ENCODE measurements at regions not wholly inside any gene's neighbourhood (a gene's known extent, or its start where the extent isn't known, plus 50 kb on each side); places are given as distances from the start of the nearest gene placed in this dataset.

DNA sequence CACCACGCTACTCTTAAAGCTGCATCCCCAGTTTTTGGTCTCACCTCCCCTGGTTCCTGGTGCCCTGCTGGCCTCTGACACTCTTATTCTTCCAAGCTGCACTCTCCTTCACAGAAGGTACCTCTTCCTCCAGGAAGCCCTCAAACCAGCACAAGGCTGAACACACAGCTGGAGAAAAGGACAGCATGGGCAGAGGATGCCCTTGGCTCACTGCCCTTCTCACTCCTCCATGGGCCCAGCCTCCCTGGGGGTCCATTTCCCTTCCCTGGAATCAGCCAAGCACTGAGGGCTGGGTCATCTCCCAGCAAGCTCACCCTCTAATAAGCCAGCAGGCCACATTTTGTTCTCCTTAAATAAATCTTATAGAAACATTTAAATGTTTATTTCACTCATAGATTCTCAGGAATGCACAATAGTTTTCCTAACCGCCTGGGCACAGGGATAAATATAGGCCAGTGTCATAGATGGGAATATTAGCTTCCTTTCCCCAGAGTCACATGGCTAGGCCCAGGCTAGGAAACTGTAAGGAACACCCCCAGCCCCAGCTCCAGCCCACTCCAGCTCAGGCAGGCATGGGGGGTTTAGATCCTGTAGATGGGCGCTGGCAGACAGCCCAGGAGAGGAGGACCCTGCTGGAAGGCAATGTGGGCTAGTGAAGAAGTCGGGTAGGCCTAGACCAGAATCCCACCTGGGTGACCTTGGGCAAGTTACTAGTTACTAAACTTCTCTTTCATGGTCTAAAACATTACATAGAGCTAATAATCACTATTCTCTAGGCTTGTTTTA lies 51.5 kb downstream of the IRAG1 start:
- Mint-ChIP-seq H3K27ac (peak overlapping the region; percentile 70), H3K36me3 (peaks cover 5% of the 10 kb centered on the region), H3K4me1 (peaks cover 60% of the 10 kb centered on the region), H3K27me3 (no peaks in the 10 kb centered on the region), H3K9me3 (peaks cover 2% of the 10 kb centered on the region), H3K4me3 (peak overlapping the region; percentile 63)
- ATAC-seq (ENCODE audit: low read depth) (no peak), DNase-seq (ENCODE audit: low spot score in 2 of 2) (no peak)

DNA sequence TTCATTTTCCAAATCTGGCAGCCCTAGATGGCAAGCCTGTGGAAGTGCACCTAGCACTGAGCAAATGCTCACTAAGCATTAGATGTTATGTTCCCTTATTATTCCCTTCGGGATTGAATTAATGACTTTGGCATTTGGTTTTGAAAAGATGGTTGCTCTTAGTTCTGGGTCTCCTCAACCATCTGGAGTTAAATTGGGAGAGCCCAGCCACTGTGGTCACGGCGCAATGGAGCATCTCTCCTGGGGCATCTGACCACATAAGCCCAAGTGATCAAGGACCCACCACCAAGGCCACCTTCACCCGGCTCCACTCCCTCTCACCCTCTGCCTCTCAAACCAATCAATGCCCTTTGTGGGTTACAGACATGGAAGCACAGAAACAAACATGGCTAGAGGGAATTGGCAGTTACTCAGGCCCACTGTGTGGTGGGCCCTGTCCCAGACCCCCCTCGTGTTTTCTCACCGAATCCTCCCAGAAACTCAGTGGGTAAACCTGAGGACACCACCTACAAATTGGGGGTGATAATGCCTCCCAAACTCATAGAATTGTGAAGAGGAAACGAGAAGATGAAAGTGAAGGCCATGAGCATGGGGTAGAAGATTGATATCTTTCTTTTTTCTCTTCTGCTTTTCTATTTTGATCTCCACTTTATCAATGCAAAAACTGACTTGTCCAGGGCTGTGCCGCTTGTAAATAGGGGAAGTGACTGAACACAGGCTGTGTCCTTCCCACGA lies 52.2 kb downstream of the IRAG1 start:
- ATAC-seq (ENCODE audit: low read depth) = peak; percentile 93
- peak in 1 of 2 donors; percentile 57 for DNase-seq (ENCODE audit: low spot score in 2 of 2)
- Mint-ChIP-seq H3K27ac (peak overlapping the region; percentile 70), H3K9me3 (peaks cover 2% of the 10 kb centered on the region), H3K4me1 (peaks cover 61% of the 10 kb centered on the region), H3K36me3 (peaks cover 8% of the 10 kb centered on the region), H3K27me3 (no peaks in the 10 kb centered on the region), H3K4me3 (peak overlapping the region; percentile 65)

DNA sequence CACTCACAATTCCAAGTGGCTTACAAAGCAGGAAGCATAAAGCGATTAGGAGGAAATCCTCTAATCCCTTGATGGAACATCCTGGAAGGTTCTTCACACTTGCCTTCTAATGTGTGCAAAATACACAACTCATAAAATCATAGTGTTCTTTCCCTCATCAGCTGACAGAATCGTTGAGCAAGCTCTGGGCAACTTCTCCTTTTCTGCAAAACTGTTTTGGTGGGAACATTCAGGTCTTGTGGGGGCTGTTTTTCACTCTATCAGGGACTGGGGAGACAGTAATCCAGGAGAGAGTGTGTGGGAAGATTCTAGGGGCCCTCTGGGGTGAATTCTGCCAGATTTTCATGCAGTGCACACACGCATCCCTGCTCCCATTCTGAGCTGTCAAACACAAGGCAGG lies 53.2 kb downstream of the IRAG1 start:
- Mint-ChIP-seq H3K9me3 (peaks cover 2% of the 10 kb centered on the region), H3K27ac (peak overlapping the region; percentile 70), H3K4me3 (peak overlapping the region; percentile 49), H3K4me1 (peaks cover 56% of the 10 kb centered on the region), H3K27me3 (no peaks in the 10 kb centered on the region), H3K36me3 (peaks cover 6% of the 10 kb centered on the region)
- no peak for DNase-seq (ENCODE audit: low spot score in 2 of 2)
- ATAC-seq (ENCODE audit: low read depth) = no peak

DNA sequence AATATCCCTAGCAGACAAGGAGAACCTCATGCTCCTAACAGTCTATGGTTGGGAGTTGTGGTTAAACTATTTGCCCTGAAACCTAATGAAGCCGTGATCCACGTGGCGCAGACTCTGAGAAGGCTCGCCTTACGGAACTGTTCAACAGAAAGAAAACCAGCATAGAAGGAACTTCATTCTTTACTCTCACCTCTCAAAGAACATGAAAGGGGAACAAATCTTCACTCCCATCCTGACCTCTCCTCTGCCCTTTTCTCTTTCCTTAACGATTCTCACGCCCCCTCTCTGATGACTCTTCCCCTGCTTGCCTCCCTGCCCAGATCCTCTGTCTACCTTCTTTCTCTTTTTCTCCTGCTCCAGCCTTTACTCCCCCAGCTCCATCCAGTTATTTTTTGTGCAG lies 54.2 kb downstream of the IRAG1 start:
- no peaks in the 10 kb centered on the region for H3K27me3 Mint-ChIP-seq
- peak overlapping the region; percentile 29 for H3K4me3 Mint-ChIP-seq
- ATAC-seq (ENCODE audit: low read depth) (no peak), DNase-seq (ENCODE audit: low spot score in 2 of 2) (no peak)
- H3K4me1 Mint-ChIP-seq = peaks cover 54% of the 10 kb centered on the region
- H3K27ac Mint-ChIP-seq = peak overlapping the region; percentile 70
- peaks cover 2% of the 10 kb centered on the region for H3K9me3 Mint-ChIP-seq
- peaks cover 8% of the 10 kb centered on the region for H3K36me3 Mint-ChIP-seq

DNA sequence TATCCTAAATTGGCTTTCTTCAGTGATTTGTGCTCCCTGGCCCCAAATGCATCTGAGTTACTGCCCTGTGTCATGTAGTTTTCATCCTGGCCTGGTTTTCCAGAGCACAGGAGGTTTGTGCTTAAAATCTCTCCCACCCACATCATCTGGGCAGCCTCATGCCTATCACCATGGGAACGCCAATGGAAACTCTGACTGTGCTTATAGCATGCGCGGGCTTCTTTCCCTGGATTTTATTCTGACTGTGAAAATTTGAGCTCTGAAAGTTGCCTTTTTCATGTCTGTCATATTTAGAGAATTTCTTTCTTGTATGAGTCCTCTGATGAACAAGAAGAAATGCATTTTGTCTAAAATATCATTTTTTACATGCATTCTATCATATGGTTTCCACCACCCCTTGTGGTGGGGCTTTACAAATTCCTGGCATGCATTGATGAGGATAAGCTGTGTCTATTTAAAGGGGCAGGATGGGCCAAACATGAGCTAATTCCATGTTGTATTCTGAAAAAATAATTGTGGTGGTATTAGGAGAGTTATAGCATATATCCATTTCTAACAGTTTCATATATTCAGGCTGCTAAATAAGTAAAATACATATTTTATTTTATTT lies 55.1 kb downstream of the IRAG1 start:
- DNase-seq (ENCODE audit: low spot score in 2 of 2) (no peak), ATAC-seq (ENCODE audit: low read depth) (no peak)
- Mint-ChIP-seq H3K36me3 (peaks cover 7% of the 10 kb centered on the region), H3K9me3 (peaks cover under 1% of the 10 kb centered on the region), H3K27me3 (no peaks in the 10 kb centered on the region), H3K4me1 (peaks cover 50% of the 10 kb centered on the region), H3K4me3 (no peak overlapping the region), H3K27ac (no peak overlapping the region)

DNA sequence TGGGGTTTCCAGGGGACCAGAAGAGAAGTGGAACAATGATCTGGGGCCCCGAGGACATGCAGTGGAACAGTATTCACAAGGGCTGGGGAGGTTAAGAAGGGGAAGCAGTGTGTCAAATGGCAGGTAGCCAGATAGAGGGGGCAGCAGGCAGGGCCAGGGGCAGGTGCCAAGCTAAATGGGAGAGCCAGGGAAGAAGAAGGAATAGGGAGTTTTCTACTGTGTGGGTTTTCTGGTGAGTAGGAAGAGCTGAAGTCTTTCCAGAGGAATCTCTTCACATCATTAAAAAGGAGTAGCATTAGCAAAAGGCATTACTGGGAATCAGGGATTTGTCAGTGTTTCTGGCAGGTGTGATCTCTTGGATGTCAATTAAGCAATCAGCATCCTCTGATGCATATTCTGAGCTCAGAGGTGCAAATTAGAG lies 55.8 kb downstream of the IRAG1 start:
- peaks cover 5% of the 10 kb centered on the region for H3K36me3 Mint-ChIP-seq
- H3K27ac Mint-ChIP-seq = no peak overlapping the region
- no peak overlapping the region for H3K4me3 Mint-ChIP-seq
- peaks cover 48% of the 10 kb centered on the region for H3K4me1 Mint-ChIP-seq
- DNase-seq (ENCODE audit: low spot score in 2 of 2) = no peak
- no peaks in the 10 kb centered on the region for H3K27me3 Mint-ChIP-seq
- H3K9me3 Mint-ChIP-seq = no peaks in the 10 kb centered on the region
- ATAC-seq (ENCODE audit: low read depth) = no peak

DNA sequence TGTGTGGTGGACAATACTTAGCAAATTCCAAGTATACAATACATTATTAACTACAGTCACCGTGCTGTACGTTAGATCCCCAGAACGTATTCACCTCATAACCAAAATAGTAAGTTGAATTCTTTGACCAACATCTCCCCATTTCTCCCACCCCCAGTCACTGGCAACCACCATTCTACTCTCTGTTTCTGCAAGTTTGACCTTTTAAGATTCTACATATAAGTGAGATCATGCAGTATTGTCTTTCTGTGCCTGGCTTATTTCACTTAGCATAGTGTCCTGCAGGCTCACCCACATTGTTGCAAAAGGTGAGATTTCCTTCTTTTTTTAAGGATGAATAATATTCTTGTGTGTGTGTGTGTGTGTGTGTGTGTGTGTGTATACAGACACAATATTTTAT lies 59.1 kb downstream of the IRAG1 start:
- H3K9me3 Mint-ChIP-seq = no peaks in the 10 kb centered on the region
- H3K36me3 Mint-ChIP-seq = peaks cover 10% of the 10 kb centered on the region
- no peak for DNase-seq (ENCODE audit: low spot score in 2 of 2)
- H3K27ac Mint-ChIP-seq = no peak overlapping the region
- H3K27me3 Mint-ChIP-seq = no peaks in the 10 kb centered on the region
- ATAC-seq (ENCODE audit: low read depth) = no peak
- peaks cover 36% of the 10 kb centered on the region for H3K4me1 Mint-ChIP-seq
- no peak overlapping the region for H3K4me3 Mint-ChIP-seq

DNA sequence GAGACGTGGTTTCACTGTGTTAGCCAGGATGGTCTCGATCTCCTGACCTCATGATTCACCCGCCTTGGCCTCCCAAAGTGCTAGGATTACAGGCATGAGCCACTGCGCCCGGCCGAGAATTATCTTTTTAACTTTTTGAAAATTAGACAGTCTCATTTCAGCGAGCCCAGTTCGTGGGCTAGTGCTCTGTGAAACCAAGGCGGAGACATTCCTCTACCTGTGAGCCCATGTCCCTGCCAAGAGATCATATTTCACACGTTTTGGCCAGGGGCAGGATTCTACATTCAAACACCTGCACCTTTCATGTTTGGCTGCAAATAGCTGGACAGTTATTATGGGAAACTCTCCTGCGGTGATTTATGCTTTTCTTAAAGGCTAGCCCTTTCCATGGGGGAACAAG lies 60.3 kb downstream of the IRAG1 start:
- H3K36me3 Mint-ChIP-seq = peaks cover 10% of the 10 kb centered on the region
- H3K9me3 Mint-ChIP-seq = no peaks in the 10 kb centered on the region
- no peak for DNase-seq (ENCODE audit: low spot score in 2 of 2)
- no peaks in the 10 kb centered on the region for H3K27me3 Mint-ChIP-seq
- H3K27ac Mint-ChIP-seq = no peak overlapping the region
- no peak for ATAC-seq (ENCODE audit: low read depth)
- H3K4me3 Mint-ChIP-seq = no peak overlapping the region
- H3K4me1 Mint-ChIP-seq = peaks cover 37% of the 10 kb centered on the region

DNA sequence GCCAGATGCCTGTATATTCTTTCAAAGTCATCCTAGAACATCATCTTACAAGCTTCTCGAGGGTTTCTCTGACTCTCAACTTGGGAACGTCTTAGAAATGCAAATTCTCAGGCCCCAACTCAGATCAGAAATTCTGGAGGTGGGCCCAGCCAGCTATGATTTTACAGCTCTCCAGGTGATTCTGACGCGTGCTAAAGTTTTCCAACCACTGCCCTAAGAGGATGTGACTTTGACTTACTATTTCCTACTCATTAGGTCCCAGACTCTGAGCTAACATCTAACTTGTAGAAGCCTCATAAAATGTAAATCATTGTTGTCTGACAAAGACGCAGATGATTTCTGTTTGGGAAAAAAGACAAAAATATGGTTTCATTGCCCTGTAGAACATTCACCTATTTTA lies 61.1 kb downstream of the IRAG1 start:
- Mint-ChIP-seq H3K9me3 (no peaks in the 10 kb centered on the region), H3K4me3 (no peak overlapping the region), H3K27me3 (no peaks in the 10 kb centered on the region), H3K36me3 (peaks cover 10% of the 10 kb centered on the region), H3K27ac (peak overlapping the region; percentile 75), H3K4me1 (peaks cover 38% of the 10 kb centered on the region)
- no peak for DNase-seq (ENCODE audit: low spot score in 2 of 2)
- no peak for ATAC-seq (ENCODE audit: low read depth)

DNA sequence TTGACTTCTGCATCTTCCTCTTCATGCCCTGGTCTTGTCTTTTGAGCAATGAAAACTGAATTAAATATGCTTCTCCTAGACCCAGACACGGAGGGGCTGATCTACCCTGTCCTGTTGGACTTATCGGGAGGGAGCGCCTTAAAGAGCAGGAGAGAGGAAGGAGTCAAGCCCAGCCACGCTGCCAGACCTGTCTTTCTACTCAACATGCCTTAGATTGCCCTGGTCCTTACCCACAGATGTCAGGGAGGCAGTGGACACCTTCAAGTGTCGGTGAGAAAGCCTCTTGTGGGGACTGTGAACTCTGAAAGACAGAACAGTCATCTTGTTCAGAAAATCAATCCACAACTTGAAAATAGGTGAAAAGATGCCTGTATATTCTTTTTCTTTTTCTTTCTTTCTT lies 61.8 kb downstream of the IRAG1 start:
- Mint-ChIP-seq H3K27ac (peak overlapping the region; percentile 75), H3K36me3 (peaks cover 10% of the 10 kb centered on the region), H3K9me3 (no peaks in the 10 kb centered on the region), H3K27me3 (no peaks in the 10 kb centered on the region), H3K4me1 (peaks cover 35% of the 10 kb centered on the region), H3K4me3 (no peak overlapping the region)
- no peak for ATAC-seq (ENCODE audit: low read depth)
- DNase-seq (ENCODE audit: low spot score in 2 of 2) = no peak

DNA sequence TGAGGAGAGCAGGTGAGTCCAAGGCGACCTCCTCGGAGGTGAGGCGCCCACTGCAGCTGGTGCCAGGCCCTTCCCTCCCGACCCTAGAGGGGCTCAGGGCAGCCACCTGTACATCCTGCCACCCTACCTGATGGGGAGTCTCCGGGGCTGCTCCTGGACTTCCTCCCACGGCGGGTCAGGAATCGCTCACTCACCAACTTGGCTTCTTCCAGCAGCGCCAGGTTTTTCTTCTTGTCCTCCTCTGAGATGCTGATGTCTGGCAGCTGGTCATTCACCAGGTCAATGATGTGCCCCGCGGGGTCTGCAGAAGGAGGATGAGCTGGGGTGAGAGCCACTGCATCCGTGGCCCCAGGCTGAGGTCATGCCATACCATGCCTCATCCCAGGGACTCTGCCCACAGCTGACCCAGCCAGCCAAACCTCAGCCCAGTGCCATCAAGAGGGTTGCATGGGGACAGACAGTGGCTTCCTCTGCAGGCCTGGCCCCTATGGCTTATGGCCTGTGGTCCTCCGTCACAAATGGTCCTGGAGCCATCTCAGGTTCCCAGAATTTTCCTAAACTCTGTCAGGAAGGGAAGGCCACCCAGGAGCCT lies 61.0 kb upstream of the LYVE1 start:
- peaks cover 40% of the 10 kb centered on the region for H3K4me1 Mint-ChIP-seq
- H3K4me3 Mint-ChIP-seq = no peak overlapping the region
- H3K36me3 Mint-ChIP-seq = peaks cover 5% of the 10 kb centered on the region
- ATAC-seq (ENCODE audit: low read depth) (no peak), DNase-seq (ENCODE audit: low spot score in 2 of 2) (no peak)
- no peaks in the 10 kb centered on the region for H3K9me3 Mint-ChIP-seq
- H3K27ac Mint-ChIP-seq = peak overlapping the region; percentile 60
- H3K27me3 Mint-ChIP-seq = no peaks in the 10 kb centered on the region

DNA sequence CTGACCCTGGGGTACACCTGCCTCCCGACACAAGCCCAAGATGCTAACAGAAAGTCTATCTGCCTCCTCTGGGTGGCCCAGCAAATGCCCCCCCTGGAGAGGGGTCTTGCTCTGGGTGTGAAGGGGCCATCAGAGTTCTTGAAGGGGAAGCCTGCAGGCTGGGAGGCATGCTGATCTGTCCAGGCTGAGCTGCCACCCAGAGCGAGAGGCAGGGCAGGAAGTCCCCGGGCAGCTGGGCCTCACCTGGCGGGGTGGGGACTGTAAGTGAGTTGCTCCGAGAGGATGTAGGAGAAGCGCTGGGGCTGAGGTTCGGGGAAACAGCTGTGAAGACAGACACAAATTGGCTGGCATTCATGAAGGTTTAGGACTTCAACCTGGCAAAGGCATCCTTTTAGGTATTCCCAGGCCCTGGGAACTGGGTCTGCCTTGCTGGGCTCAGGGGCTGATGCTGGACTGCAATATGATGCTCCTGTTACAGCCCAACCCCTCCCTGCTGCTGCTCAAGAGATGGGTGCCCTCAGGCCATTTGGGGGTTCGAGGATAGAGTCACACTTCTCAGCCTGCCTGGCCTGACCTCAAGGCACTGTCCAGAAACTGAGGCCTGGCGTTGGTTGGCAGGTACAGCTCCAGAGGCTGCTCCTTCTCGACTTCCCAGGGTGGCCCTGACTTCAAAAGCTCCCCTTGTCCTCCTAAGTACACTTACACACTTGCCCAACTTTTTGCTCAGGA lies 60.2 kb upstream of the LYVE1 start:
- ATAC-seq (ENCODE audit: low read depth) = peak; percentile 97
- Mint-ChIP-seq H3K27ac (peak overlapping the region; percentile 60), H3K36me3 (peaks cover 5% of the 10 kb centered on the region), H3K4me1 (peaks cover 47% of the 10 kb centered on the region), H3K4me3 (peak overlapping the region; percentile 2), H3K9me3 (no peaks in the 10 kb centered on the region), H3K27me3 (no peaks in the 10 kb centered on the region)
- peak; percentile 32 to 36 for DNase-seq (ENCODE audit: low spot score in 2 of 2)

DNA sequence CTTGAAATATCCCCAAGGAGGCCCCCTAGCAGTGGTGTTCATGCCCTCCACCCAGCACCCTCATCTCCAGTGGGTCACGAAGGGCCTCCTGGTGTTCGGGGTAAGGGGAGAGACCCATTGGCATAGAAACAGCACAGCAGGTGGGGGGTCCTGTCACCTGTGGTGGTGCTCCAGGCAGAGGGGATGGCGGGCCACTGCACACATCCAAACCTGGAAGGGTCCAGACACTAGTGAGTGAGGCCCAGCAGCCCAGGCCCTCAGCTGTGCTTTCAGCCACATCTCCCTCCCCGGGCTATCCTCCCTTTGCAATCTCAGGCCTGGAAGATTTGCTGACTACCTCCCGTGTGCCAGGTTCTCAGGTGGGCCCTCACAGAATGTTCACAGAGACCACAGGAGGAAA lies 59.4 kb upstream of the LYVE1 start:
- no peak overlapping the region for H3K4me3 Mint-ChIP-seq

More for the DNA sequence above, 59.4 kb upstream of the LYVE1 start:
- Mint-ChIP-seq H3K27me3 (no peaks in the 10 kb centered on the region), H3K27ac (peak overlapping the region; percentile 60), H3K36me3 (peaks cover 5% of the 10 kb centered on the region), H3K4me1 (peaks cover 55% of the 10 kb centered on the region), H3K9me3 (no peaks in the 10 kb centered on the region)
- no peak for ATAC-seq (ENCODE audit: low read depth)
- no peak for DNase-seq (ENCODE audit: low spot score in 2 of 2)

Data from memory B cell (primary cell).